ENCODE measurements at regions not wholly inside any gene's neighbourhood (a gene's known extent, or its start where the extent isn't known, plus 50 kb on each side); places are given as distances from the start of the nearest gene placed in this dataset.

DNA sequence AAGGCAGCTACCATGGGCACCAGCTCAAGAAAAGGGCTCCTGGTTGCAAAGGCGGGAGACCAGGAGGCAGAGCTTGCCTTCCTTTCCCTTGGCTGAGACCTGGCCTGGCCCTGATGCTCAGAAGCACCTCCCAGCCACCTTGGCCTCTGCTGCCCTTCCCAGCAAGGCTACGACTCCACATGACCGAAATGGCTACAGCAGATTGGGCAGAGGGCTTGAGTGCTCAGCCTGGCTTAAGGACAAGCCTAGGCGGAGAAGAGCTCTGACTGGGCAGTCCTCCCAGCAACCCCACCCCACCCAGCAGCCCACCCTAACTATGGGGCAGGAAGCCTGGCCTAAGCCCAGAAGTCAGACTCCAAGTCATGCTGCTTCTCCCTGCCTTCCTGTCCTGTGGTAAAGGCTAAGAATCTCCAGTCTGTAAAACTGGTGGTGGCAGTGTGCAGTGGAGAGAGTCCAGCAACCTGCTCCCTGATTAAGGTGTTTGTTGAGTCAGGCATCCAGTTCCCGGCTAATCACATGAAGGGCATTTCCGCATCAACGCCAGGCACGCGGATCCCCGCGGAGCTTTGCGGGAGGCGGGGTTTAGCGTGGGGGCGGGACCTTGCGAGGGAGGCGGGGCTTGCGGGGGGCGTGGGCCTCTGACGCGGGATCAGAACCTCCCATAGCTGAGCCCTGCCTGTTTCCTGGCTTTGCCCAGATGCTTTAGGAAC lies 256.0 kb downstream of the BCL11A start:
- TF ChIP-seq ZFP3 (CRISPR knock-in tag; IDR thresholded peaks at IDR 0.05) (no peak), ZNF565 (CRISPR knock-in tag; conservative IDR thresholded peaks at IDR 0.05; ENCODE audit: low read depth) (no peak), CREB5 (CRISPR knock-in tag; IDR thresholded peaks at IDR 0.05; ENCODE audit: low read depth) (no peak), PPARA (CRISPR knock-in tag; IDR thresholded peaks at IDR 0.05; ENCODE audit: borderline replicate concordance) (no peak), ISL1 (CRISPR knock-in tag; IDR thresholded peaks at IDR 0.05) (no peak), RARB (CRISPR knock-in tag; IDR thresholded peaks at IDR 0.05) (no peak), OSR1 (CRISPR knock-in tag; IDR thresholded peaks at IDR 0.05) (no peak), ZNF8 (CRISPR knock-in tag; IDR thresholded peaks at IDR 0.05) (no peak), ESRRG (CRISPR knock-in tag; IDR thresholded peaks at IDR 0.05) (no peak), BACH2 (CRISPR knock-in tag; IDR thresholded peaks at IDR 0.05; ENCODE audit: borderline replicate concordance) (no peak), ARNTL (CRISPR knock-in tag; IDR thresholded peaks at IDR 0.05; ENCODE audit: borderline replicate concordance, low read depth) (no peak), PATZ1 (CRISPR knock-in tag; IDR thresholded peaks at IDR 0.05; ENCODE audit: borderline replicate concordance) (no peak), ZNF70 (CRISPR knock-in tag; IDR thresholded peaks at IDR 0.05) (no peak), POU6F1 (CRISPR knock-in tag; IDR thresholded peaks at IDR 0.05; ENCODE audit: borderline replicate concordance, low read depth) (no peak), SNAI2 (CRISPR knock-in tag; IDR thresholded peaks at IDR 0.05) (no peak), CSRNP3 (CRISPR knock-in tag; IDR thresholded peaks at IDR 0.05) (no peak), TCF4 (CRISPR knock-in tag; IDR thresholded peaks at IDR 0.05; ENCODE audit: borderline replicate concordance) (no peak), TOX (CRISPR knock-in tag; IDR thresholded peaks at IDR 0.05; ENCODE audit: borderline replicate concordance) (no peak), CSDC2 (CRISPR knock-in tag; IDR thresholded peaks at IDR 0.05) (no peak)
- TF ChIP-seq, protein P1, sequence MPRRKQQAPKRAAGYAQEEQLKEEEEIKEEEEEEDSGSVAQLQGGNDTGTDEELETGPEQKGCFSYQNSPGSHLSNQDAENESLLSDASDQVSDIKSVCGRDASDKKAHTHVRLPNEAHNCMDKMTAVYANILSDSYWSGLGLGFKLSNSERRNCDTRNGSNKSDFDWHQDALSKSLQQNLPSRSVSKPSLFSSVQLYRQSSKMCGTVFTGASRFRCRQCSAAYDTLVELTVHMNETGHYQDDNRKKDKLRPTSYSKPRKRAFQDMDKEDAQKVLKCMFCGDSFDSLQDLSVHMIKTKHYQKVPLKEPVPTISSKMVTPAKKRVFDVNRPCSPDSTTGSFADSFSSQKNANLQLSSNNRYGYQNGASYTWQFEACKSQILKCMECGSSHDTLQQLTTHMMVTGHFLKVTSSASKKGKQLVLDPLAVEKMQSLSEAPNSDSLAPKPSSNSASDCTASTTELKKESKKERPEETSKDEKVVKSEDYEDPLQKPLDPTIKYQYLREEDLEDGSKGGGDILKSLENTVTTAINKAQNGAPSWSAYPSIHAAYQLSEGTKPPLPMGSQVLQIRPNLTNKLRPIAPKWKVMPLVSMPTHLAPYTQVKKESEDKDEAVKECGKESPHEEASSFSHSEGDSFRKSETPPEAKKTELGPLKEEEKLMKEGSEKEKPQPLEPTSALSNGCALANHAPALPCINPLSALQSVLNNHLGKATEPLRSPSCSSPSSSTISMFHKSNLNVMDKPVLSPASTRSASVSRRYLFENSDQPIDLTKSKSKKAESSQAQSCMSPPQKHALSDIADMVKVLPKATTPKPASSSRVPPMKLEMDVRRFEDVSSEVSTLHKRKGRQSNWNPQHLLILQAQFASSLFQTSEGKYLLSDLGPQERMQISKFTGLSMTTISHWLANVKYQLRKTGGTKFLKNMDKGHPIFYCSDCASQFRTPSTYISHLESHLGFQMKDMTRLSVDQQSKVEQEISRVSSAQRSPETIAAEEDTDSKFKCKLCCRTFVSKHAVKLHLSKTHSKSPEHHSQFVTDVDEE (CRISPR knock-in tag; IDR thresholded peaks at IDR 0.05), result no peak
- ATAC-seq, result no peak

DNA sequence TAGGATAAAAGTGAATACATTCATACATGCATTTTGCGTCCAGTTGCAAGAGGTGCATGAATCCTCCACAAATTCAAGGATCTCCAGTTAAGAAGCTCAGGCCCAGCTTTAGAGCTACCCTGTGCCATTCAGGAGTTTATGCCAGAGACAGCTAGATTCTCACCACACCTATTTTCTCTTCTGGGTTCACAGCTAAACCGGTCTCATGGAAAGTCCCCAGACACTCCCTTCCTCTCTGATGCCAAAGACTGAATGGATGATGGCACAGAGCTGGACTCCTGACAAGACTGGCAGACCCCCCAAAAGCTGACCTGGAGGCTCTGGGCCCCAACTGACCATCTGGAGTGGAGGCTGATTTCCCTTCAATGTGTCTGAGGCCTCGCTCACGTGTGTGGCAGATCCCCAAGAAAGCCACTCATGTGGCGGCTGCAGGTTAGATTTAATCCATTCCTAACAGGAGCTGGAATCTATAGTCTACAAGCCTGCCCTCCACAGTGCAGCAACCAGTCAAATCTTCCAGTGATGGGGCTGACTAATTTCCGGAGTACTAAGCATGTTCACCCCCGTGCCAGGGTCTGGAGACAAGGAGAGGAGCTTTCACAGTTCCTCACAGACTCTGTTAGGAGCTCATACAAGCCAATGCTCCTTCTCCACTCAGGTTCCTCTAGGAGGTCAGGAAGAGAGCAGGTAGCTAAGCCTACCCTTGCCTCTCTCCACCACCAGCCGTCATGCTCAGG lies 257.1 kb downstream of the BCL11A start:
- TF ChIP-seq ISL1 (CRISPR knock-in tag; IDR thresholded peaks at IDR 0.05) (no peak), BACH2 (CRISPR knock-in tag; IDR thresholded peaks at IDR 0.05; ENCODE audit: borderline replicate concordance) (no peak), CSRNP3 (CRISPR knock-in tag; IDR thresholded peaks at IDR 0.05) (no peak), ZFP30 (CRISPR knock-in tag; IDR thresholded peaks at IDR 0.05) (no peak), TOX (CRISPR knock-in tag; IDR thresholded peaks at IDR 0.05; ENCODE audit: borderline replicate concordance) (no peak), ZNF70 (CRISPR knock-in tag; IDR thresholded peaks at IDR 0.05) (no peak), RARB (CRISPR knock-in tag; IDR thresholded peaks at IDR 0.05) (no peak), POU6F1 (CRISPR knock-in tag; IDR thresholded peaks at IDR 0.05; ENCODE audit: borderline replicate concordance, low read depth) (no peak), CSDC2 (CRISPR knock-in tag; IDR thresholded peaks at IDR 0.05) (no peak), PPARA (CRISPR knock-in tag; IDR thresholded peaks at IDR 0.05; ENCODE audit: borderline replicate concordance) (no peak), ZNF8 (CRISPR knock-in tag; IDR thresholded peaks at IDR 0.05) (no peak), ARNTL (CRISPR knock-in tag; IDR thresholded peaks at IDR 0.05; ENCODE audit: borderline replicate concordance, low read depth) (no peak)
- no peak for ATAC-seq
